Colonic mucosa (tissue), 4 donors: ENCODE measurements at regions not wholly inside any gene's neighbourhood (a gene's known extent, or its start where the extent isn't known, plus 50 kb on each side); places are given as distances from the start of the nearest gene placed in this dataset.

Experiments used
- DNase-seq: peaks from one replicate; pipeline ENCODE4 v3.0.0-alpha.2; 2020
- H3K27ac ChIP-seq: fragments of 200-600 bp; one replicate; pipeline ENCODE4 v1.8.0; 2021
- H3K27me3 ChIP-seq: fragments of 200-600 bp; one replicate; pipeline ENCODE4 v1.8.0; 2021
- H3K36me3 ChIP-seq: fragments of 200-600 bp; one replicate; pipeline ENCODE4 v1.8.0; 2021
- H3K4me1 ChIP-seq: fragments of 200-600 bp; one replicate; pipeline ENCODE4 v1.8.0; 2021; ENCODE audit warnings: mild to moderate bottlenecking
- H3K4me3 ChIP-seq: fragments of 200-600 bp; one replicate; pipeline ENCODE4 v1.8.0; 2021
- H3K9ac ChIP-seq, 2 donors: one replicate each; pipeline ENCODE4 v1.7.0; 2013; ENCODE audit warnings: control low read depth in 2 of 2, low read depth in 2 of 2, low read length in 2 of 2
- H3K9me3 ChIP-seq: fragments of 200-600 bp; one replicate; pipeline ENCODE4 v1.8.0; 2021
- CTCF ChIP-seq: fragments of 200-600 bp; IDR thresholded peaks from one replicate; pipeline ENCODE4 v1.8.0; 2022; ENCODE audit warnings: antibody characterized with exemption, mild to moderate bottlenecking
- intact Hi-C: fragments of 100-400 bp; cut with DNase I; formaldehyde crosslinking; loops from one replicate; pipeline ENCODE4 v1.14.1; 2022
- donor health status: healthy.
- donor health status: DM: no; HTN: no; CAD: no.
- donor health status: DM: no; HTN: no; CAD: no.

GRCh38 chr18:24940416-24940815, 411.6 kb downstream of the ZNF521 start:
- H3K27me3 ChIP-seq = no peaks in the 10 kb centered on the region
- no peak overlapping the region for H3K27ac ChIP-seq
- DNase-seq = no peak
- no peak overlapping the region for H3K4me3 ChIP-seq
- H3K36me3 ChIP-seq = no peaks in the 10 kb centered on the region
- TF ChIP-seq CTCF = no peak
- H3K9ac ChIP-seq = no peak overlapping the region
- intact Hi-C loops = no loop called here
- H3K9me3 ChIP-seq = no peaks in the 10 kb centered on the region
- no peaks in the 10 kb centered on the region for H3K4me1 ChIP-seq

- no peak overlapping the region for H3K27ac ChIP-seq
- no peak overlapping the region for H3K4me3 ChIP-seq
- no peaks in the 10 kb centered on the region for H3K4me1 ChIP-seq
- no peaks in the 10 kb centered on the region for H3K36me3 ChIP-seq
- H3K27me3 ChIP-seq = no peaks in the 10 kb centered on the region
- intact Hi-C loops = no loop called here
- H3K9me3 ChIP-seq = no peaks in the 10 kb centered on the region
- no peak for TF ChIP-seq CTCF
- no peak overlapping the region for H3K9ac ChIP-seq
- DNase-seq = no peak
Observed at GRCh38 chr18:24941174-24941951, 410.6 kb downstream of the ZNF521 start.

- DNase-seq = no peak
- H3K9ac ChIP-seq = no peak overlapping the region
- H3K27ac ChIP-seq = no peak overlapping the region
- H3K36me3 ChIP-seq = no peaks in the 10 kb centered on the region
- no peak for TF ChIP-seq CTCF
- H3K4me1 ChIP-seq = no peaks in the 10 kb centered on the region
- no peak overlapping the region for H3K4me3 ChIP-seq
- no peaks in the 10 kb centered on the region for H3K27me3 ChIP-seq
- intact Hi-C loops = no loop called here
- no peaks in the 10 kb centered on the region for H3K9me3 ChIP-seq
Observed at GRCh38 chr18:24942144-24942543, 409.8 kb downstream of the ZNF521 start.

- no peak overlapping the region for H3K4me3 ChIP-seq
- H3K27ac ChIP-seq = no peak overlapping the region
- H3K4me1 ChIP-seq = no peaks in the 10 kb centered on the region
- H3K27me3 ChIP-seq = no peaks in the 10 kb centered on the region
- intact Hi-C loops = no loop called here
- no peaks in the 10 kb centered on the region for H3K9me3 ChIP-seq
- DNase-seq = no peak
- no peak for TF ChIP-seq CTCF
- H3K36me3 ChIP-seq = no peaks in the 10 kb centered on the region
- H3K9ac ChIP-seq = no peak overlapping the region
Observed at GRCh38 chr18:24947521-24948305, 404.3 kb downstream of the ZNF521 start.

- no peaks in the 10 kb centered on the region for H3K36me3 ChIP-seq
- no peaks in the 10 kb centered on the region for H3K4me1 ChIP-seq
- no peaks in the 10 kb centered on the region for H3K9me3 ChIP-seq
- no peaks in the 10 kb centered on the region for H3K27me3 ChIP-seq
- DNase-seq = no peak
- intact Hi-C loops = no loop called here
- H3K4me3 ChIP-seq = no peak overlapping the region
- TF ChIP-seq CTCF = no peak
- H3K9ac ChIP-seq = no peak overlapping the region
- H3K27ac ChIP-seq = no peak overlapping the region
Observed at GRCh38 chr18:24949908-24950307, 402.1 kb downstream of the ZNF521 start.
